COR-L47 (cell line): ENCODE measurements at regions not wholly inside any gene's neighbourhood (a gene's known extent, or its start where the extent isn't known, plus 50 kb on each side); places are given as distances from the start of the nearest gene placed in this dataset.
"Not testable (repeated sequence)": the region's sequence is repeated elsewhere in the genome, so short reads cannot be mapped to it uniquely, and the experiment has no call there.

ENCODE experiments used
- DNase-seq: peaks from one replicate; lab custom pipeline; 2025; lab: John Stamatoyannopoulos, UW

DNA sequence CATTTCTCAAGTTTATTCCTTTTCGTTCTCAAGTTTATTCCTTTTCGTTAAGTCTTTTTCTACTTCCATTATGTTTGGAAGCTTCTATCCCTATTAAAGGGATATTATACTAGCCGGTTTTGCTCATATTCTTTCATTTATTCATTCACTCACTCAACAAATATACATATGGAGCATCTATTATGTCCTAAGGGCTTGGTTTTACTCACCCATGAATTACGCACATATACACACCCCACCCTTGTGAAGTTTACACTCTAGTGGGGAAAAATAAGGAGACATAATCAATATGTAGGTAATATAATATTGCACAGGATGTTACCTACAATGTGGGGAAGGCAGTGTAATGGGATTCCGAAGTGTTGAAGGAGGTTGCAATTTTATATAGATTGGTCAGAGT, 90.5 kb downstream of the ACTL7B start:
- DNase-seq = no peak

DNA sequence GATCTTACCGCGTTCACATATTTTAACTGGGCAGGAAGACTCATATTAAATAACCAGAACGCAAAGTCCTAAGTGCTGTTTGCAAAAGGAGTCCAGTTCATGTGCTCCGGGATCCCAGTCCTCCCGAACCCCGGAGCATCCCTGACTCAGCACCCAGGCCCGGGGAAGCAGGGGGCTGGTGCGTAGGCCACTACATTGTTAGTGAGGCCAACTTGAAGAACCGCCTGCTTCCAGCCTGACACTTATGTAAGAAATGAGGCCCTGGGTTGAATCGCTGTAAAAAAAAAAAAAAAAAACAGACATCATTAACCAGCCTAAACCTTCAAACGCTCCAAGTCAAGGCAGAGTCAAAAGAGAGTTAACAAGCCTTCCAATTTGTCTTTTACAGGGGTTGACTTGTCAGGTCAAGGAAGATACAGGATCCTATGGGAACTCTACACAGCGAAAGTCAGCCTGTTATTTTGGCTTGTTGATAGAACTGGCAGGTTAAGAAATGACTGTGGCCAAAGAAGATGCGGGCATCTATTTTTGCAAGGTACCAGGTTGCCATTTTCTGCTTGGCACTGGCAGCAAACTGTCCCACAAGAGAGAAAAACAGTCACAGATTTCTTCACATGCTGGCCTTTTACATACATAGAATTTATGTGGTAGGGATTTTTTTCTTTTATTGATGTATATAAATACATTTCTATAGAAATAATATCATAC, 93.3 kb downstream of the ACTL7B start:
- DNase-seq = no peak

DNA sequence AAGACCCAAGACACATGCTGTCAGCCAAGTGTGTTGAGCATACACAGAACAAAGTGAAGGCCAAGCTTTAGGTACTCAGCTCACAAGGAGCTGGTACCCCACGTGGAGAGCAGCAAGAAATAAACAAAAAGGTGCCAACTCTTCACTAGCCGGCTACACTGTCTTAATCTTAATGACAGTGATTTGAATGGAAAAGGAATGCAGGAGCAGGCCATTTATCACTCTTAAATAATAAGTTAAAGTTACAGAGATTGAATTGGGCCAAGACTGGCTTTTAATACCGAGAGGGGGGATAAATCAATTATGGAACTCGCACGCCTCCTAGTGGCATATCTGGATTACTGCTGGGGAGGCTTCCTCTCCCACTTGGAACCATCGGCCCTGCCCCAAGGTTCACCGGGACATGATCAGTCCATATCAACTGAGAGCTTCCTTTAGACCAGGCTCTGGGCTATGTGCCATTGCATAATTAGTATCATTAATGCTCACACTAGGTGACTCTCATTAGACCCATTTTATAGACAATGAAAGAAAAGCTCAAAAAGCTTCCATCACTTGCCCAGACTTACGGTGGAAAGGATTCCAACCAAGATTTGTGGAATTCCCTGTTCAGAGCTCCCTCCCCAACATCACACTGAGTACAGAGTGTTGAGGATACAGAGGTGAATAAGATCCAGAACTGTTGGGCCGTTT, 94.0 kb downstream of the ACTL7B start:
- DNase-seq = peak; percentile 72

DNA sequence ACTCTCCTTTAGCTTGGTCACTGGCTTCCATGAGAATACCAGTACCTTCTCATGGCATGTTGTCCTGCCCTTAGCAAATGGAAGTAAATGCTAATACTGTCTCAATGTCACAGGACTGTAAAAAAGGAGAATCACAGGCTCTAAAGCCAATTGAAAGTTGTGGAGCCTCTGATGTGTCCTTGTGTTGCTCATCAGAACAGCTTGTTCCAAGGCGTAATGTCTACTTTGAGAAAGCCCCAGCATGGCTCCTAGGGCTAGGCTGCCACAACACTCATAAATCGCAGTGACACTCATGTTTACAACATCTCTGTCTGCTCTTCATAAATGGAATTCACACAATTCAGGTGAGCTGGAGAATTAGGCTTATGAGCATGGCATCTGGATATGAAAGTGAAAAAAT, 94.9 kb downstream of the ACTL7B start:
- DNase-seq = no peak

DNA sequence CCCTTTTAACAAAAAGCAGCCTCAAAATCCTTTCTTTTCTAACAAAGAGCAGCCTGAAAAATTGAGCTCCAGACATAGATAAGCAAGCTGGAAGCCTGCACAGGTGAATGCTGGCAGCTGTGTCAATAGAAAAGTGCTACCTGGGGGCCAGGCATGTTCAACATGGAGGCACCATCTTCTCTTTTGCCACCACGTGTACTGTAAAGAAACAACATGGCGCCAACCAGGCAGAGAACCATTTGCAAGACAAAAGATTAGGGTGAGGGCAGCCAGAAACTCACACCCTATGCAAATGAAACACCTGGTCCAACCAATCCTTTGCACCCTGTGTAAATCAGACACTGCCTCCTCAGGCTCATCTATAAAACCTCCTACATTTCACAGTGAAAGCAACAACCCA, 96.0 kb downstream of the ACTL7B start:
- DNase-seq = peak; percentile 45

DNA sequence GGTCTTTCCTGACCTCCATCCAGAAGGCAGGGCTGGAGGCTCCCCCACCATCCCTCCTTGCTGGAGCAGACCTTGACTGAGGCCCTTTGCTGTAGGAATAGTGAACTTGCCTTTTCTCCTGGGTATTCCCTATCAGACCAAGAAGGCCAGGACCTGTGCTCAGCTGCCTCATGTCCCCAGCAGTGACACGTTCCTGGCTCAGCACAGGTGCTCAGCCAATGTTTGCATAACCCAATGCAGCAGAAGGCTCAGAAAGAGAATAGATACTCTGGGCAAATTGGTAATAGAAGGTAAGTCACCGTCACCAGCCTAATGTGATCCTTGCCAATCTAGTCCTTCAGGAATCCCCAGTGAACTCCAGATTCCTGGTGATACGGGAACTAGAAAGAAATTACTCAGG, 96.4 kb downstream of the ACTL7B start:
- DNase-seq = no peak

DNA sequence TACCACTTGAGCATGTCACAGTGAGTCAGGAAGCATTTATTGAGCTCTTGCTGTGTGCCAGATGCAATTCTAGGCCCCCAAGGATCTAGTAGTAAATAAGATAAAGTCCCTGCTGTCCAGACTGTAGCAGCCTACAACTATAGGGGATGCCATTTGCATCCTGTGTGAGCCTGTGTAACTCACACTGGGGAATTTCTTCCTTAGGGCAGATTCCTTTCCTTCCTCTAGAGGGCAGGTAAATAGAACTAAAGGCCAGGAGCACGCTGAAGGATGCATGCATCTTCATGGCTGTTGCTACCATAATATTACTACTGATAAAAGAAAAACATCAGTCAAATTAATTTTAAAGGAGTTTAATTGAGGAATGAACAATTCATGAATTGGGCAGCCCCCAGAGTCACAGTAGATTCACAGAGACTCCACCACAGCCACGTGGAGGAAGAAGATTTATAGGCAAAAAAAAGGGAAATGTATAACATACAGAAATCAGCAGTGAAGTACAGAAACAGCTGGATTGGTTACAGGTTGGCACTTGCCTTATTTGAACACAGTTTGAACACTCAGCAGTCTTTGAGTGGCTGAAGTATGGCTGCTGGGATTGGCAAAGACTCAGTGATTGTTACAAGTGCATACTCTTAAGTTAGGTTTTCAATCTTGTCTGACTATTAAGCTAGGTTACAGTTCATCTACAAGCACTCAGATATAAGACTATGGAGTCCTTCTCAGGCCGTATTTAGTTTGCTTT, 98.9 kb downstream of the ACTL7B start:
- no peak for DNase-seq

DNA sequence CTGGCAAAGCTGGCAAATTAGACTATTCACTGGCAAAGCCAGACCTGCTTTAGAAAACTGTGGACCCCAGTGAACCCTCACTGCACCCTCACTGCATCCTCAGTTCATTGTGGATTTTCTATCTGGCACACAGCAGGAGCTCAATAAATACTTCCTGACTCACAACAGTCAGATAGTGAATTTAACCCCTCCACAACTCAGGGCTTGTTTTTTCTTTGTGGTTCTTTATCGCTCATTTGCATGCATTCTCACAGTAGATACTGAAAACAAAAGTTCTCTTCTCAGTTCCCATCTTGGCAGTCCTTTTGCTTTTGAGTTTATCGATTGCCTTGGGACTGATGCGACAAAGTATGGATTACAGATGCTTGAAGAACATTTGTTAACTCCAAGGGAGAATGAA, 99.8 kb downstream of the ACTL7B start:
- DNase-seq = no peak

DNA sequence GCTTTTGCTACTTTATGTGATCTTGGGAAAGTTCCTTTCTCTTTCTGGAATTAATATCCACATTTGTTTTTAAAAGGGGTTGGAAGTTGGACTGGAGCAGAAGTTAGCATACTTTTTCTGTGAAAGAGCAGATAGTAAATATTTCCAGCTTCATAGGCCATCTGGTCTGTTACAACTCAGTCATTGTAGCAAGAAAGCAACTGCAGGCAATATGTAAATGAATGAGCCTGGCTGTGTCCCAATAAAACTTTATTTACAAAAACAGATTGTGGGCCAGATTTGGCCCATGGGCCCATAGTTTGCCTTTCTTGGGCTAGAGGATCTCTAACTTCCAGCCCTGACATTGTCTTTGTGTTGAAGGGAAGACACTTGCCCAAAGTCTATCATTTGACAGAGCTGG, 104.4 kb downstream of the ACTL7B start:
- no peak for DNase-seq

DNA sequence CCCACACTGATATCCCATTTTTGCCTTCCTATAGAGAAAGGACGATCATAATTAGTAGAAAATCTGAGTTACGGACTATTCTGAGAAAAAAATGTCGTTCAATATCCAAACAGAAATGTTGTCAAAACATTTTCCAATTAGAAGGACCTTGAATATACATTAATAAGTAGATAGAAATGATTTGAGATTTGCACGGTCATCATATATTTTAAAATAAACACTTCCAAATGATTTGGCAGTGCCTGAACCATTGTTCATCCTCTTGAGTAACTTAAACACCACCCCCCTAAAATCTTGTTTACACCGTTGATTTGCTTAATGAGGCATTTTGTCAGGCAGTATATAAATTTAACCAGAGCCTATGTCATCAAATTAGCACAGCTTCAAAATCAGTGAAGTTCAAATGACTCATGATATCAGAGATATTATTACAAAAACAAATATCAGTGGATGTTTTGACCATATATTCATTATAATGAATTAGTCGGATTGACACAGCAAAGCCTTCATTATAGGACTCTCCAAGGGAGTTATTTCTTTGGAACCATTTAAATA, 105.0 kb downstream of the ACTL7B start:
- DNase-seq = no peak

DNA sequence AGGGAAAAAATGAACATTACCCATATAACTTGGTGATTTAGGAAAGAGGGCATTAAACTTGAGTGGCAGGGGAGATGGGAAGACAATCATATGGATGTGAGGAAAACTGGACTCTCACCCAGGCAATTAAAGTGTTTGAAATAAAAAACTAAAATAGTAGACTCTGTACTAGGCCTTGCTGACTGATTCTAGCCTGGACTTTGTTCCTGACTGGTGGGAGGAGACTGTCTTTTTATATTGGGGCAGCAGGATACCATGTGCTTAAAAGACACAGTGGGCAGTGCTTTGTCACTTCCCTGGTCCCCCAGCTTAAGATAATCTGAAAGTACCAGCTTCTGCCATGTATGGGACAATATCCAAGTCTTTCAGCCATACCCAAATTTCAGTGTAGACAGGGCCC, 107.0 kb downstream of the ACTL7B start:
- no peak for DNase-seq

DNA sequence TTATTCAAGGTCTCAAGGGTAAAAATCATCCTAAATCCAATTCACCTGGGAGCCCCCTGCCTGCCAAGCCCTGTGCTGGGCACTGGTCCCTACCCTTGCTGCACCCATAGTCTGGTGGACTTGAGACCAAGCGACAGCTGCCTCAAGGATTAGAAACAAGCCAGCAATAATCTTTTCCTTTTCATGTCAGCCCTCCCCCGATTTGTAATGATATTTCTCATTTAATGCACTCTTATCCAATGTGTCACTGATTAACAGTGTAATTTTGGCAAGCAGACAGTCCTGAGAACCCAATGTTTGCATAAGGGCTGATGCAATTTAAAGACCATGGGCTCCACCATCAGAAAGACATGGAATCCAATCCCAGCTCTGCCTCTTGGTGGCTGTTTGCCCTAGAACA, 108.9 kb downstream of the ACTL7B start:
- no peak for DNase-seq

DNA sequence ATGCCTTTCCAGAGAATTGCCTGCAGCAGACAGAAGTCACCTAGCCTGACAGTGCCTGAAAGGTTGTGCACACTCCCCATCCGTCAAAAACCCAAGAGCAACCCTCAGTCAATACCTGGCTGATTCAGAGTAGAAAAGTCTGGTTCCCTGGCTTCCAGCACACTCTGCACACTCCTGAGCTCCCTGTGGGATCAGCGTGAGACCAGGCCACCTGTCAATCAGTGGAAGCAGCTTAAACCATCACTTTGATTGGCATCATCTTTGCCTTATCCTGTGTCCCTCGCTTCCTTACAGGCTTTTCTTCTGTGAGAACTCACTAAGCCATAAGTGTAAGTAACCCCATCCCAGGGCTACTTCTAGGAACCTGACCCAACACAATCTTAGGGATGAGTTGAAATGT, 109.8 kb downstream of the ACTL7B start:
- DNase-seq = no peak

DNA sequence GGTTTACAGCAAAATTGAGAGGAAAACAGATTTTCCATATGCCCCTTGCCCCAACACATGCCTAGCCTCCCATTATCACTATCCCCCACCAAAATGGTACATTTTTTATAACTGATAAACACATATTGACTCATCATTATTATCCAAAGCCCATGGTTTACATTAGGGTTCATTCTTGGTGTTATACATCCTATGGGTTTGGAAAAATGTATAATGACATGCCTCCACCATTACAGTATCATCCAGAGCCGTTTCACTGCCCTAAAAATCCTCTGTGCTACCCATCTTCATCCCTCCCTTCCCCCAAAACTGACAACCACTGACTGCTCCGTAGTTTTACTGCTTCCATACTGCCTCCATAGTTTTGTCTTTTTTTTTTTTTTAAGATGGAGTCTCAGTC, 111.1 kb downstream of the ACTL7B start:
- no peak for DNase-seq

DNA sequence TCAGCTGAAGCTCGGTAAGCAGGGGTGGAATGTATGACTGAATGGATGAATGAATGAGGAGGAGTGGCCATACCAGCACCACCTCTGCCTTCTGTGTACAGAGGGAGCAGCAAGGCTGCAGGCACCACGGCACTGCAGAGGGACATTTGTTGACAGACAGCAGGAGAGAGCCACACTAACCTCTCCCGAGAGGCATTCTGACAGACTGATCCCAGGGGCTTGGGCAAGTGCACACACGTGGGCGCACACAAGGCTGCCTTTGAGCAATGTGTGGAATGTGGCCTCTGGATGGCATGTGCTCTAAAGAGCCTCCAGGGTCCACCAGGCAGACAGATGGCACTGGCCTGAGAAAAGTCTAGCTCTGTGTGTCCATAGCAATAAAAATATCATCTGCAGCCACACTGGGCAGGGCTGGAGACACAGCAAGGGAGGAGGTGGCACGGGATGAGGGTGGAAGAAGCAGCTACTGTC, 111.8 kb downstream of the ACTL7B start:
- DNase-seq = peak; percentile 11

DNA sequence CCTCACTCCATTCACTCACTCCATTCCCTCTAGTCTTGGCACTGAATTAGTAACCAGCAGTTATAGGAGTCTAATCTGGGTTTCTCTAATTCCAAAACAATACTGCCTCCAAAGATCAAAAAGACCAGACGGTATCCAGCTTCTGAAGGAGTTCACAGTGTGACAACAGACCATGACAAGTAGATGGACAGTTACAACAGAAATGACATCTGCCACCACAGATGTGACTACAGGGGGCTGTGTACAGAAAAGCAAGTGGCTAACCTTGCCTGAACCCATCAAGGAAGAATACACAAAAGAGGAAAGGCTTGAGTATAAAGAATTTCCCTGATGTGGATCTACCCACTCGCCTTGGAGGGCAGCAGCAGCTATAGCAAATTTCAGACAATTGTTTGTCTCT, 112.4 kb downstream of the ACTL7B start:
- DNase-seq = no peak

DNA sequence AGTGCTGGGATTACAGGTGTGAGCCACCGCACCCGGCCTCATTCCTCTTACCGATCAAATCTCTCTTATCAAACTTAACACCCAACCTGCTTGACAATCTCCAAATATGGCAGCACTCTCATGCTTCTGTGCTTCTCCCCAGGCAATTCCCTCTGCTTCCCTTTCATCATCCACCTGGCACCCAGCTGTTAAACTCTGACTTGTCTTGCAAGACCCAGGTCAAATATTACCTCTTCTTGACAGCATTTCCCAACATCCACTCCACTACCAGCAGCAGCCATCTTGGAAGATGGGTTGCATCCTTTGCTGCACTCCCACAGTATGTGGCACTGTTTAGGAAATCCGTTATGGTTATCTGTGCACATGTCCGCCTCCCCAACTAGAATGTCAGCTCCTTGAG, 113.6 kb downstream of the ACTL7B start:
- no peak for DNase-seq

DNA sequence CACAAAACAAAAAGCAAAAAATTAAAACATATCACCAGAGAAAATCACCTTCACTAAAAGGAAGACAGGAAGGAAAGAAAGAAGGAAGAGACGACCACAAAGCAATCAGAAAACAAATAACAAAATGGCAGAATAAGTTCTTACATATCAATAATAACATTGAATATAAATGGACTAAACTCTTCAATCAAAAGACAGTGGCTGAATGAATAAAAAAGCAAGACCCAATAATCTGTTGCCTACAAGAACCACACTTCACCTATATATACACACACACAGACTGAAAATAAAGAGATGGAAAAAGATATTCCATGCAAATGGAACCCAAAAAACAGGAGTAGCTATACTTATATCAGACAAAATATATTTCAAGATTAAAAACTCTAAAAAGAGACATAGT, 124.5 kb downstream of the ACTL7B start:
- not testable (repeated sequence) for DNase-seq

DNA sequence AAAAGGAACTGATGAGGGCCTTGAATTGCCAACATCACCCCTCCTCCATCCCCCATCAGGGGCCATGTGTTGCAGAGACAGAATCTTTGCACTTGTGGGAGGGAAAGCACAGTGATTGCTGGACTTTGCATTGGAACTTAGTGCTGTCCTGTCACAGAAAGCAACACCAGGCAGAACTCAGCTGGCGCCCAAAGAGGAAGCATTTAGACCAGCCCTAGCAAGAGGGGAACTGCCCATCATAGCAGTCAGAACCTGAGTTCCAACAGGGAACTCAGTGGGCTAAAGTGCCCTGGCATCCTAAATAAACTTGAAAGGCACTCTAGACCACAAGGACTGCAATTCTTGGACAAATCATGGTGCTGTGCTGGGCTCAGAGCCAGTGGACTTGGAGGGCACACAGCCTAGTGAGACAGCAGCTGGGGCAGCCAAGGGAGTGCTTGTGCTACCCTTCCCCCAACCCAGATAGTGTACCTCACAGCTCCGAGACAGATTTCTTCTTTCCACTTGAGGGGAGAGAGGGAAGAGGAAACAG, 128.1 kb downstream of the ACTL7B start:
- no peak for DNase-seq

DNA sequence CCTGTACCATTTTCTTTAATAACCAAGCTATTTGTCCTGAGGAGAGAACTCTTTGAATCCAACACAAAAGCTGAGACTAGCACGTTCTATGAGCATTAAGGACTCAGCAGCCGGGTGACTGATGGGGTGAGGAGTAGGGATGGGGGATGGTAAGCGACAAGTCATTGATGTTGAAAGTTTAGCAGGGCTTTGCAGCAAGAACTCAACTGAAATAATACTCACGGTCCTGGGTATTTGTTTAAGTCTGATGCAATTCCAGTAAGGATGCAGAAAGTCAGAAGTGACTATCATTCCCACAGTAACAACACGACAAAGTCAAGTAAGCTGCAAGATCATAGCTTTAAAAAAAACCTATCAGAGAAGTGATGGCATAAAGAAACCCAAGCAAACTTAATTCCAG, 131.1 kb downstream of the ACTL7B start:
- DNase-seq = no peak

DNA sequence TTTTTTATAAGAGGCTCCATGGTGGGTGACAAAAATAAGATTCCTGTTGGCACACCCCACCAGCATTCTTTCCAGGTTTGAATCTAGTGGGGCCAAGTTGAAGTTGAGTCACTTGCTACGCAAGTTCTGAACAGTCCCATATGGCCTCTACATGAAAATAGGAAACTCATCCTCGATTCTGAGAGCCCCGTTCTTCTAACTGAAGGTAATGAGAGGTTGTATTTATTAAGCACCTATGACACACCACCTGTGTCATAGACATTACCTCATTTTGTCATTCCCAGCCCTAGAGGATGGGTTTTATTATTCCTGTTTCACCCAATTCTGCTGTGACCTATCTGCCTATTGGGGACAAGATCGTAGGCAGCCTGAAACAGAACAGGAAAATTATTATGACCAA, 131.7 kb downstream of the ACTL7B start:
- no peak for DNase-seq

DNA sequence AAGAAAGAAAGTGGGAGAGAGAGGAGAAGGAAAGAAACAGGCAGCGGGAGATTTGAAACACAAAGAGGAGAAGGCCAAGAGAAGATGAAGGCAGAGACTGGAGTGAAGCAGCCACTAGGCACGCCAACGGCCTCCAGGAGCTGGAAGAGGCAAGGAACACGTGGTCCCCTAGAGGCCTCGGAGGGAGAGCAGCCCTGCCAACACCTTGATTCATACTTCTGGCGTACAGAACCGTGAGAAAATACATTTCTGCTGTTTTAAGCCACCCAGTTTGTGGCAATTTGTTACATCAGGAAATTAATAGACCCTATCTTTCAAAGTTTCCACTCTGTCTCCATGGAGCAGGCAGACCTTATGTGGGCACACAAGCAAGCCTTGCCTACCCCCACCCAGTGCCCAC, 133.4 kb downstream of the ACTL7B start:
- no peak for DNase-seq
